K562 (cell line): ENCODE measurements at regions not wholly inside any gene's neighbourhood (a gene's known extent, or its start where the extent isn't known, plus 50 kb on each side); places are given as distances from the start of the nearest gene placed in this dataset.

Experiments
- CREBBP ChIP-seq: IDR thresholded peaks from one replicate; pipeline ENCODE4 v1.6.1; 2012; ENCODE audit warnings: low read depth, mild to moderate bottlenecking, control low read depth, inconsistent platforms, low read length
- DNMT1 ChIP-seq: fragments of 450-650 bp; IDR thresholded peaks from 2 replicates; pipeline ENCODE4 v1.6.1; 2016; ENCODE audit warnings: antibody characterized with exemption, mild to moderate bottlenecking
- HDAC2 ChIP-seq: fragments of 450-650 bp; IDR thresholded peaks from 2 replicates; pipeline ENCODE4 v1.6.1; 2016; ENCODE audit warnings: mild to moderate bottlenecking
- ILF3 ChIP-seq: fragments of 450-650 bp; IDR thresholded peaks from 2 replicates; pipeline ENCODE4 v1.6.1; 2018; ENCODE audit warnings: antibody characterized with exemption, mild to moderate bottlenecking, moderate library complexity, borderline replicate concordance
- NCOA4 ChIP-seq: fragments of 450-650 bp; IDR thresholded peaks from 2 replicates; pipeline ENCODE4 v1.6.1; 2018; ENCODE audit warnings: mild to moderate bottlenecking; ENCODE audit not compliant: partially characterized antibody
- PHB ChIP-seq: fragments of 250-450 bp; sonication (Bioruptor Pico); IDR thresholded peaks from 2 replicates; pipeline ENCODE4 v1.5.0; 2021
- ZNF445 ChIP-seq: fragments of 250-450 bp; sonication (Bioruptor Pico); IDR thresholded peaks from 2 replicates; pipeline ENCODE4 v1.4.0; 2020; ENCODE audit warnings: low read depth, mild to moderate bottlenecking, moderate library complexity
- TF ChIP-seq, protein P1 (sequence below): sonication (generic); formaldehyde crosslinking; IDR thresholded peaks from 2 replicates; pipeline ENCODE4 v1.4.0; 2020; ENCODE audit warnings: mild to moderate bottlenecking, missing genetic modification reagents
- TF ChIP-seq, protein P2 (sequence below): sonication (generic); formaldehyde crosslinking; IDR thresholded peaks from 2 replicates; pipeline ENCODE4 v1.8.0; 2022; ENCODE audit warnings: mild to moderate bottlenecking, missing genetic modification reagents
- TF ChIP-seq, protein P3 (sequence below): sonication (generic); formaldehyde crosslinking; IDR thresholded peaks from 2 replicates; pipeline ENCODE4 v1.8.1; 2023; ENCODE audit warnings: mild to moderate bottlenecking, missing genetic modification reagents

DNA sequence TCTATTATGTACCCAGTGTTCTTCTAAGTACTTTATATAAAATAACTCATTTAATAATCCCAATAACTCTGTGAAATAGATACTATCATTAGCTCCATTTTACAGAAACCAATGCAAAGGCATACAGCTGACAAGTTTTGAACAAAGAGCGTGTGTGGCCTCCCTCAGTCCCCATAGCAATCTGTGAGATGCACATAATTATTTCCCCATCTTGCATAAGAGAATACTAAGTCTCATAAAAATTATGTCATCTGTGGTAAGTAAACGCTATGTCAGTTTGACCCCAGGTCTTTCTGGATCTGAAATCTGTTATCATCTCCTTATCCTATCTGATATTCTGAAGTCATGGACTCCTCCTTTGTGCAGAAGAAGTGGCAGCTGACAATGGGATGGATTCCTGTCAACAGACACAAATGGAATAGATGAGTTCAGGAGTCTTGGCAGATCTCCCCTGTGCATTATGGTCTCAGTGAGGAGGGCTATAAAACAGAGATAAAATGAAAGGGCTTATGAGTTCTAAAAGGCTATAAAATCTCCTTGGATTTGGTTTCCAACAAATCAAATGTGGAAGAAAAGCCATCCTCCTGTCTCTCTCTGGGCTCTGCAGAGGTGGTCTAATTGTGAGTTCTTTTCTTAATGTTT lies 162.5 kb upstream of the TLE4 start (continued):
- TF ChIP-seq, protein P1, sequence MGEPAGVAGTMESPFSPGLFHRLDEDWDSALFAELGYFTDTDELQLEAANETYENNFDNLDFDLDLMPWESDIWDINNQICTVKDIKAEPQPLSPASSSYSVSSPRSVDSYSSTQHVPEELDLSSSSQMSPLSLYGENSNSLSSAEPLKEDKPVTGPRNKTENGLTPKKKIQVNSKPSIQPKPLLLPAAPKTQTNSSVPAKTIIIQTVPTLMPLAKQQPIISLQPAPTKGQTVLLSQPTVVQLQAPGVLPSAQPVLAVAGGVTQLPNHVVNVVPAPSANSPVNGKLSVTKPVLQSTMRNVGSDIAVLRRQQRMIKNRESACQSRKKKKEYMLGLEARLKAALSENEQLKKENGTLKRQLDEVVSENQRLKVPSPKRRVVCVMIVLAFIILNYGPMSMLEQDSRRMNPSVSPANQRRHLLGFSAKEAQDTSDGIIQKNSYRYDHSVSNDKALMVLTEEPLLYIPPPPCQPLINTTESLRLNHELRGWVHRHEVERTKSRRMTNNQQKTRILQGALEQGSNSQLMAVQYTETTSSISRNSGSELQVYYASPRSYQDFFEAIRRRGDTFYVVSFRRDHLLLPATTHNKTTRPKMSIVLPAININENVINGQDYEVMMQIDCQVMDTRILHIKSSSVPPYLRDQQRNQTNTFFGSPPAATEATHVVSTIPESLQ (CRISPR knock-in tag), result no peak
- TF ChIP-seq DNMT1 (no peak), ZNF445 (CRISPR knock-in tag) (no peak), CREBBP (no peak), HDAC2 (no peak), NCOA4 (no peak), ILF3 (no peak), PHB (CRISPR knock-in tag) (no peak)
- TF ChIP-seq, protein P2, sequence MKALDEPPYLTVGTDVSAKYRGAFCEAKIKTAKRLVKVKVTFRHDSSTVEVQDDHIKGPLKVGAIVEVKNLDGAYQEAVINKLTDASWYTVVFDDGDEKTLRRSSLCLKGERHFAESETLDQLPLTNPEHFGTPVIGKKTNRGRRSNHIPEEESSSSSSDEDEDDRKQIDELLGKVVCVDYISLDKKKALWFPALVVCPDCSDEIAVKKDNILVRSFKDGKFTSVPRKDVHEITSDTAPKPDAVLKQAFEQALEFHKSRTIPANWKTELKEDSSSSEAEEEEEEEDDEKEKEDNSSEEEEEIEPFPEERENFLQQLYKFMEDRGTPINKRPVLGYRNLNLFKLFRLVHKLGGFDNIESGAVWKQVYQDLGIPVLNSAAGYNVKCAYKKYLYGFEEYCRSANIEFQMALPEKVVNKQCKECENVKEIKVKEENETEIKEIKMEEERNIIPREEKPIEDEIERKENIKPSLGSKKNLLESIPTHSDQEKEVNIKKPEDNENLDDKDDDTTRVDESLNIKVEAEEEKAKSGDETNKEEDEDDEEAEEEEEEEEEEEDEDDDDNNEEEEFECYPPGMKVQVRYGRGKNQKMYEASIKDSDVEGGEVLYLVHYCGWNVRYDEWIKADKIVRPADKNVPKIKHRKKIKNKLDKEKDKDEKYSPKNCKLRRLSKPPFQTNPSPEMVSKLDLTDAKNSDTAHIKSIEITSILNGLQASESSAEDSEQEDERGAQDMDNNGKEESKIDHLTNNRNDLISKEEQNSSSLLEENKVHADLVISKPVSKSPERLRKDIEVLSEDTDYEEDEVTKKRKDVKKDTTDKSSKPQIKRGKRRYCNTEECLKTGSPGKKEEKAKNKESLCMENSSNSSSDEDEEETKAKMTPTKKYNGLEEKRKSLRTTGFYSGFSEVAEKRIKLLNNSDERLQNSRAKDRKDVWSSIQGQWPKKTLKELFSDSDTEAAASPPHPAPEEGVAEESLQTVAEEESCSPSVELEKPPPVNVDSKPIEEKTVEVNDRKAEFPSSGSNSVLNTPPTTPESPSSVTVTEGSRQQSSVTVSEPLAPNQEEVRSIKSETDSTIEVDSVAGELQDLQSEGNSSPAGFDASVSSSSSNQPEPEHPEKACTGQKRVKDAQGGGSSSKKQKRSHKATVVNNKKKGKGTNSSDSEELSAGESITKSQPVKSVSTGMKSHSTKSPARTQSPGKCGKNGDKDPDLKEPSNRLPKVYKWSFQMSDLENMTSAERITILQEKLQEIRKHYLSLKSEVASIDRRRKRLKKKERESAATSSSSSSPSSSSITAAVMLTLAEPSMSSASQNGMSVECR (CRISPR knock-in tag), result no peak
- TF ChIP-seq, protein P3, sequence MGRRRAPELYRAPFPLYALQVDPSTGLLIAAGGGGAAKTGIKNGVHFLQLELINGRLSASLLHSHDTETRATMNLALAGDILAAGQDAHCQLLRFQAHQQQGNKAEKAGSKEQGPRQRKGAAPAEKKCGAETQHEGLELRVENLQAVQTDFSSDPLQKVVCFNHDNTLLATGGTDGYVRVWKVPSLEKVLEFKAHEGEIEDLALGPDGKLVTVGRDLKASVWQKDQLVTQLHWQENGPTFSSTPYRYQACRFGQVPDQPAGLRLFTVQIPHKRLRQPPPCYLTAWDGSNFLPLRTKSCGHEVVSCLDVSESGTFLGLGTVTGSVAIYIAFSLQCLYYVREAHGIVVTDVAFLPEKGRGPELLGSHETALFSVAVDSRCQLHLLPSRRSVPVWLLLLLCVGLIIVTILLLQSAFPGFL, result no peak
